H9 (cell line): ENCODE measurements at regions not wholly inside any gene's neighbourhood (a gene's known extent, or its start where the extent isn't known, plus 50 kb on each side); places are given as distances from the start of the nearest gene placed in this dataset.

Experiments used
- DNase-seq: peaks from one replicate; pipeline ENCODE4 v3.0.0-alpha.2; 2017
- H2AFZ ChIP-seq: one replicate; pipeline ENCODE4 v1.6.1; 2013; ENCODE audit warnings: mild to moderate bottlenecking, low read length, control low read depth, moderate library complexity
- H2AK5ac ChIP-seq: 2 replicates; pipeline ENCODE4 v1.6.1; 2013; ENCODE audit warnings: low read length, control low read depth, mixed read lengths; ENCODE audit not compliant: insufficient read length
- H2BK120ac ChIP-seq: one replicate; pipeline ENCODE4 v1.6.1; 2013; ENCODE audit warnings: low read depth, mild to moderate bottlenecking, low read length, control low read depth, inconsistent platforms; ENCODE audit not compliant: poor library complexity, severe bottlenecking
- H2BK12ac ChIP-seq: 2 replicates; pipeline ENCODE4 v1.6.1; 2013; ENCODE audit warnings: low read length, control low read depth, mixed read lengths, low read depth; ENCODE audit not compliant: insufficient read length
- H2BK15ac ChIP-seq: 2 replicates; pipeline ENCODE4 v1.6.1; 2013; ENCODE audit warnings: low read depth, low read length, control low read depth
- H2BK20ac ChIP-seq: one replicate; pipeline ENCODE4 v1.6.1; 2013; ENCODE audit warnings: low read depth, mild to moderate bottlenecking, low read length, control low read depth, inconsistent platforms; ENCODE audit not compliant: poor library complexity, severe bottlenecking
- H2BK5ac ChIP-seq: 2 replicates; pipeline ENCODE4 v1.6.1; 2013; ENCODE audit warnings: low read length, control low read depth, mixed read lengths; ENCODE audit not compliant: insufficient read length
- H3K14ac ChIP-seq: 2 replicates; pipeline ENCODE4 v1.6.1; 2013; ENCODE audit warnings: low read length, control low read depth; ENCODE audit not compliant: insufficient read depth
- H3K18ac ChIP-seq: 2 replicates; pipeline ENCODE4 v1.6.1; 2013; ENCODE audit warnings: low read depth, mild to moderate bottlenecking, mixed read lengths, low read length, control low read depth; ENCODE audit not compliant: insufficient read length
- H3K23ac ChIP-seq: 2 replicates; pipeline ENCODE4 v1.6.1; 2013; ENCODE audit warnings: low read length, control low read depth, mixed read lengths, low read depth; ENCODE audit not compliant: insufficient read length
- H3K23me2 ChIP-seq: 2 replicates; pipeline ENCODE4 v1.6.1; 2013; ENCODE audit warnings: low read depth, mild to moderate bottlenecking, mixed read lengths, low read length, control low read depth; ENCODE audit not compliant: insufficient read length, poor library complexity, severe bottlenecking
- H3K27ac ChIP-seq: 2 replicates; pipeline ENCODE4 v1.5.1; 2013; ENCODE audit warnings: low read length, control low read depth, mixed read lengths, low read depth; ENCODE audit not compliant: insufficient read length
- H3K27me3 ChIP-seq: 2 replicates; pipeline ENCODE4 v1.6.1; 2013; ENCODE audit warnings: low read length, control low read depth, inconsistent platforms; ENCODE audit not compliant: insufficient read depth
- H3K4ac ChIP-seq: 2 replicates; pipeline ENCODE4 v1.6.1; 2013; ENCODE audit warnings: low read depth, mild to moderate bottlenecking, control low read depth, inconsistent platforms, low read length, moderate library complexity
- H3K4me1 ChIP-seq: 2 replicates; pipeline ENCODE4 v1.6.1; 2013; ENCODE audit warnings: low read length, control low read depth, inconsistent platforms; ENCODE audit not compliant: insufficient read depth
- H3K4me2 ChIP-seq: 2 replicates; pipeline ENCODE4 v1.6.1; 2013; ENCODE audit warnings: low read length, control low read depth, mixed read lengths; ENCODE audit not compliant: insufficient read length, insufficient read depth
- H3K56ac ChIP-seq: 2 replicates; pipeline ENCODE4 v1.6.1; 2013; ENCODE audit warnings: low read depth, mild to moderate bottlenecking, mixed read lengths, low read length, control low read depth; ENCODE audit not compliant: insufficient read length
- H3K79me1 ChIP-seq: 2 replicates; pipeline ENCODE4 v1.6.1; 2013; ENCODE audit warnings: low read depth, mild to moderate bottlenecking, moderate library complexity, low read length, control low read depth, inconsistent platforms; ENCODE audit not compliant: insufficient read depth, poor library complexity, severe bottlenecking
- H3K79me2 ChIP-seq: 2 replicates; pipeline ENCODE4 v1.6.1; 2013; ENCODE audit warnings: low read length, control low read depth, inconsistent platforms; ENCODE audit not compliant: insufficient read depth
- H3K9ac ChIP-seq: 2 replicates; pipeline ENCODE4 v1.6.1; 2013; ENCODE audit warnings: low read length, control low read depth, mixed read lengths; ENCODE audit not compliant: insufficient read length; ENCODE audit errors: extremely low read depth
- H3K9me3 ChIP-seq: one replicate; pipeline ENCODE4 v1.6.1; 2013; ENCODE audit warnings: low read depth, low read length, inconsistent platforms; ENCODE audit not compliant: control insufficient read depth
- H3T11ph ChIP-seq: one replicate; pipeline ENCODE4 v1.6.1; 2013; ENCODE audit warnings: mild to moderate bottlenecking, low read length, control low read depth, inconsistent platforms
- H4K20me1 ChIP-seq: one replicate; pipeline ENCODE4 v1.6.1; 2013; ENCODE audit not compliant: control insufficient read depth, insufficient read length, insufficient read depth
- H4K5ac ChIP-seq: 2 replicates; pipeline ENCODE4 v1.6.1; 2013; ENCODE audit warnings: low read depth, mild to moderate bottlenecking, mixed read lengths, low read length, control low read depth; ENCODE audit not compliant: insufficient read length
- H4K8ac ChIP-seq: replicated peaks from 2 replicates; pipeline ENCODE4 v1.6.1; 2013; ENCODE audit warnings: low read length, control low read depth, mixed read lengths, low read depth; ENCODE audit not compliant: insufficient read length
- H4K91ac ChIP-seq: 2 replicates; pipeline ENCODE4 v1.6.1; 2013; ENCODE audit warnings: low read depth, mild to moderate bottlenecking, moderate library complexity, mixed read lengths, low read length, control low read depth; ENCODE audit not compliant: insufficient read length
- H3K27ac Mint-ChIP-seq, 3 experiments: 2 replicates in 2 of 3; 3 replicates in 1 of 3; pipeline ENCODE4 v1.8.0; 2020 to 2021; ENCODE audit warnings: mixed read lengths in 3 of 3, mild to moderate bottlenecking in 1 of 3, moderate library complexity in 1 of 3
- H3K27me3 Mint-ChIP-seq: 2 replicates; pipeline ENCODE4 v1.8.0; 2021; ENCODE audit warnings: low read depth, mild to moderate bottlenecking, moderate library complexity, mixed read lengths
- H3K36me3 Mint-ChIP-seq, 3 experiments: 2 replicates in 2 of 3; 3 replicates in 1 of 3; pipeline ENCODE4 v1.8.0; 2020 to 2021; ENCODE audit warnings: low read depth in 3 of 3, mixed read lengths in 3 of 3; ENCODE audit not compliant: insufficient read depth in 1 of 3
- H3K4me1 Mint-ChIP-seq, 2 experiments: 2 replicates each; pipeline ENCODE4 v1.8.0; 2020; ENCODE audit warnings: mixed read lengths in 2 of 2
- H3K4me3 Mint-ChIP-seq, 2 experiments: 2 replicates in 1 of 2; 3 replicates in 1 of 2; pipeline ENCODE4 v1.8.0; 2020 to 2021; ENCODE audit warnings: mild to moderate bottlenecking in 2 of 2, mixed read lengths in 2 of 2, moderate library complexity in 1 of 2
- H3K9me3 Mint-ChIP-seq, 2 experiments: 2 replicates in 1 of 2; 3 replicates in 1 of 2; pipeline ENCODE4 v1.8.0; 2020; ENCODE audit warnings: mild to moderate bottlenecking in 2 of 2, mixed read lengths in 2 of 2, moderate library complexity in 1 of 2
- TF ChIP-seq, protein P1 (sequence below): fragments of 200-600 bp; sonication (generic); conservative IDR thresholded peaks from 3 replicates; pipeline ENCODE4 v1.8.0; 2021; ENCODE audit warnings: antibody characterized with exemption, mild to moderate bottlenecking

DNA sequence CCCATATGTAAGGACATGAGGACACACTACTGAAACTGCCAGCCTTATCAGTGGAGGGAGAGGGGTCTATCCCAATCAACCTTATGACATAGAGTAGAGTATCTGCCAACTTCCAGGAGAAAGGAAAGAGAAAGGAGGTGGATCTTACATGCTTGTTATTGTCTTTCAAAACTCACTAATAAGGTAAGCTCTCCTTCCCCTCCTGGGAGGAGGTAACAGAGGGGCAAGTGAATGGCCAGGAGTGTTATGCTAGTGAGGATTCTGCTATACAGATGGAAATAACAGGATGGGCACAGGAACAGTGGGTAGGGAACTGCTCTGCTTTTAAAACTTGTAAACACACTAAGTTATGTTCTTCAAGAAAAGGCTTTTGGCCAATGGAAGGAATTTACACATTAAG lies 1020.1 kb downstream of the TDRD15 start:
- Histone ChIP-seq H3K4me2 (peak overlapping the region; percentile 68), H4K5ac (no peak overlapping the region), H3K9ac (no peak overlapping the region), H3K79me2 (no peaks in the 10 kb centered on the region), H3T11ph (no peak overlapping the region), H4K8ac (no peak overlapping the region), H3K23ac (no peak overlapping the region), H2BK20ac (no peak overlapping the region), H3K23me2 (no peaks in the 10 kb centered on the region), H3K14ac (no peak overlapping the region), H2AFZ (no peak overlapping the region), H2BK15ac (no peak overlapping the region), H2BK12ac (no peak overlapping the region), H3K9me3 (no peaks in the 10 kb centered on the region), H3K27me3 (no peaks in the 10 kb centered on the region), H2AK5ac (no peak overlapping the region), H3K56ac (no peak overlapping the region), H3K27ac (peak overlapping the region; percentile 75), H3K4me1 (peaks cover 4% of the 10 kb centered on the region; the same call in 1 of the 2 replicates), H4K91ac (no peak overlapping the region), H2BK5ac (no peak overlapping the region), H3K4ac (no peak overlapping the region), H2BK120ac (no peak overlapping the region), H3K18ac (no peak overlapping the region), H3K79me1 (no peaks in the 10 kb centered on the region), H4K20me1 (no peaks in the 10 kb centered on the region)
- TF ChIP-seq, protein P1, sequence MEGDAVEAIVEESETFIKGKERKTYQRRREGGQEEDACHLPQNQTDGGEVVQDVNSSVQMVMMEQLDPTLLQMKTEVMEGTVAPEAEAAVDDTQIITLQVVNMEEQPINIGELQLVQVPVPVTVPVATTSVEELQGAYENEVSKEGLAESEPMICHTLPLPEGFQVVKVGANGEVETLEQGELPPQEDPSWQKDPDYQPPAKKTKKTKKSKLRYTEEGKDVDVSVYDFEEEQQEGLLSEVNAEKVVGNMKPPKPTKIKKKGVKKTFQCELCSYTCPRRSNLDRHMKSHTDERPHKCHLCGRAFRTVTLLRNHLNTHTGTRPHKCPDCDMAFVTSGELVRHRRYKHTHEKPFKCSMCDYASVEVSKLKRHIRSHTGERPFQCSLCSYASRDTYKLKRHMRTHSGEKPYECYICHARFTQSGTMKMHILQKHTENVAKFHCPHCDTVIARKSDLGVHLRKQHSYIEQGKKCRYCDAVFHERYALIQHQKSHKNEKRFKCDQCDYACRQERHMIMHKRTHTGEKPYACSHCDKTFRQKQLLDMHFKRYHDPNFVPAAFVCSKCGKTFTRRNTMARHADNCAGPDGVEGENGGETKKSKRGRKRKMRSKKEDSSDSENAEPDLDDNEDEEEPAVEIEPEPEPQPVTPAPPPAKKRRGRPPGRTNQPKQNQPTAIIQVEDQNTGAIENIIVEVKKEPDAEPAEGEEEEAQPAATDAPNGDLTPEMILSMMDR: no peak
- peaks cover 18 to 23% of the 10 kb centered on the region in 2 experiments for H3K9me3 Mint-ChIP-seq
- peaks cover 23 to 25% of the 10 kb centered on the region in 2 experiments for H3K4me1 Mint-ChIP-seq
- DNase-seq: peak; percentile 34
- peak overlapping the region in 1 of 2 experiments; percentile 16; a peak in 2 of 5 replicates for H3K4me3 Mint-ChIP-seq
- H3K27me3 Mint-ChIP-seq: no peaks in the 10 kb centered on the region
- H3K27ac Mint-ChIP-seq: peak overlapping the region; percentile 54 to 90 (median 89)
- H3K36me3 Mint-ChIP-seq: peaks cover 5 to 18% (median 9%) of the 10 kb centered on the region in 3 experiments; a peak in 6 of 7 replicates
